SK-N-MC (cell line): ENCODE measurements at regions not wholly inside any gene's neighbourhood (a gene's known extent, or its start where the extent isn't known, plus 50 kb on each side); places are given as distances from the start of the nearest gene placed in this dataset.

Experiments used
- EZH2 ChIP-seq: fragments of 200-600 bp; sonication (generic); IDR thresholded peaks from one replicate; pipeline ENCODE4 v1.6.1; 2017; ENCODE audit warnings: antibody characterized with exemption
- POLR2AphosphoS5 ChIP-seq: IDR thresholded peaks from 2 replicates; pipeline ENCODE4 v1.6.1; 2012; ENCODE audit warnings: mild to moderate bottlenecking, low read depth, low read length, borderline replicate concordance

DNA sequence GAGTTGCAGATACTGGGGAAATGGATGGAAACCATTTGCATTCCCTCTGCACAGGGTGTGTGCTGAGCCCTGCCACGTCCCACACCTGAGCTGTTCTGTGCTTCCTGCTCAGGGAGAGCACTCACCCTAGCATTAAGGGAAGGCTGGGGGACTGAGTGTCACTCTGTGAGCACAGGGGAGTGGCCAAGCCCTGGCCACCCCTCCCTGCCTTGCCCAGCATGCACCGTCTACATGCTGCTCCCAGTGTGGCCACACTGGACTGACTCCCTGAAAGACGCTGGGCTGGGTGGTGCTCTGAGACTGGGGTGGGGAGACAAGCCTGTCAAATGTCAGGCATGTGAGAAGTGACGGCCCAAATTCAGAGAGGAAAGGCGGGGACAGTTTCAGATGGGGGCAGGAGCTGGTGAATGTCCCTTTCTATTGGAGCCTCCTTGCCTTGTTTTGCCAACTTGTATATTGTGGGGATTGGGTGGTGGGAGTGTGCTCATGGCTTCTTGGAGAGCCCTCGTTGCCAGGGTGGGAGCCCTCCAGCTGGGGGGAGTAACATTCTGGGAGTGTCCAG is 298.4 kb upstream of the HS6ST1 start:
- TF ChIP-seq POLR2AphosphoS5 (no peak), EZH2 (no peak)
